CD4-positive, alpha-beta memory T cell (primary cell): ENCODE measurements at regions not wholly inside any gene's neighbourhood (a gene's known extent, or its start where the extent isn't known, plus 50 kb on each side); places are given as distances from the start of the nearest gene placed in this dataset.

Source experiments
- CTCF ChIA-PET: fragments of 350-600 bp; sonication (Branson Sonifier 250); formaldehyde crosslinking; loops from one replicate; lab custom pipeline; 2021; ENCODE audit warnings: inconsistent platforms; ENCODE audit not compliant: partially characterized antibody; lab: Charles Lee
- POLR2A ChIA-PET: fragments of 350-600 bp; sonication (Branson Sonifier 250); formaldehyde crosslinking; loops from one replicate; lab custom pipeline; 2021; ENCODE audit not compliant: partially characterized antibody; lab: Charles Lee
- DNase-seq, 5 donors: peaks; one replicate each; pipeline versions ENCODE4 v3.0.0 to v3.0.0-alpha.2; 2020 to 2022; ENCODE audit warnings: mixed read lengths in 1 of 5
- H3K27ac ChIP-seq: one replicate; pipeline ENCODE4 v1.7.0; 2013; ENCODE audit warnings: low read depth, low read length
- H3K27me3 ChIP-seq: 2 replicates; pipeline ENCODE4 v1.7.0; 2013; ENCODE audit warnings: mild to moderate bottlenecking, low read length, moderate library complexity; ENCODE audit not compliant: insufficient read depth
- H3K36me3 ChIP-seq: 2 replicates; pipeline ENCODE4 v1.7.0; 2013; ENCODE audit warnings: mild to moderate bottlenecking, low read length, moderate library complexity; ENCODE audit not compliant: insufficient read depth
- H3K4me1 ChIP-seq: 2 replicates; pipeline ENCODE4 v1.7.0; 2013; ENCODE audit warnings: mild to moderate bottlenecking, low read length, moderate library complexity; ENCODE audit not compliant: insufficient read depth
- H3K4me3 ChIP-seq, 2 donors: one replicate each; pipeline ENCODE4 v1.7.0; 2013; ENCODE audit warnings: low read length in 2 of 2, mild to moderate bottlenecking in 1 of 2
- H3K9me3 ChIP-seq, 2 donors: one replicate each; pipeline ENCODE4 v1.7.0; 2013; ENCODE audit warnings: low read length in 2 of 2, control low read depth in 1 of 2; ENCODE audit not compliant: control insufficient read depth in 1 of 2
- H3K27ac Mint-ChIP-seq, 7 donors: one replicate each; pipeline ENCODE4 v1.8.0; 2020 to 2021; ENCODE audit warnings: mixed read lengths in 7 of 7, mild to moderate bottlenecking in 6 of 7, inconsistent platforms in 3 of 7, moderate library complexity in 3 of 7
- H3K27me3 Mint-ChIP-seq, 2 donors: one replicate each; pipeline ENCODE4 v1.8.0; 2020 to 2021; ENCODE audit warnings: mixed read lengths in 2 of 2
- H3K36me3 Mint-ChIP-seq, 2 donors: one replicate each; pipeline ENCODE4 v1.8.0; 2020 to 2021; ENCODE audit warnings: mixed read lengths in 2 of 2, inconsistent platforms in 1 of 2, mild to moderate bottlenecking in 1 of 2
- H3K4me1 Mint-ChIP-seq, 4 donors: one replicate each; pipeline ENCODE4 v1.8.0; 2020 to 2021; ENCODE audit warnings: mixed read lengths in 4 of 4, mild to moderate bottlenecking in 1 of 4
- H3K4me3 Mint-ChIP-seq, 8 donors: one replicate each; pipeline ENCODE4 v1.8.0; 2020 to 2021; ENCODE audit warnings: mixed read lengths in 8 of 8, mild to moderate bottlenecking in 7 of 8, moderate library complexity in 6 of 8, inconsistent platforms in 3 of 8
- H3K9me3 Mint-ChIP-seq, 8 donors: one replicate each; pipeline ENCODE4 v1.8.0; 2020 to 2021; ENCODE audit warnings: mixed read lengths in 8 of 8, mild to moderate bottlenecking in 5 of 8, inconsistent platforms in 3 of 8, moderate library complexity in 1 of 8
- intact Hi-C: fragments of 100-400 bp; cut with micrococcal nuclease; formaldehyde crosslinking; loops from one replicate; pipeline ENCODE4 v1.15.1; 2023

GRCh38 chr2:20123871-20124594 lies 72.6 kb upstream of the LAPTM4A start:
- Mint-ChIP-seq H3K27me3 (peaks cover 9 to 13% of the 10 kb centered on the region in 2 donors), H3K36me3 (no peaks in the 10 kb centered on the region), H3K9me3 (no peaks in the 10 kb centered on the region), H3K27ac (no peak overlapping the region), H3K4me3 (no peak overlapping the region), H3K4me1 (no peaks in the 10 kb centered on the region)
- CTCF ChIA-PET, result no interaction called here
- H3K27ac ChIP-seq, result no peak overlapping the region
- intact Hi-C loops, result no loop called here
- POLR2A ChIA-PET, result no interaction called here
- no peaks in the 10 kb centered on the region for H3K36me3 ChIP-seq
- no peak overlapping the region for H3K4me3 ChIP-seq
- no peaks in the 10 kb centered on the region for H3K4me1 ChIP-seq
- H3K9me3 ChIP-seq, result no peaks in the 10 kb centered on the region
- H3K27me3 ChIP-seq, result no peaks in the 10 kb centered on the region
- no peak for DNase-seq

DNA sequence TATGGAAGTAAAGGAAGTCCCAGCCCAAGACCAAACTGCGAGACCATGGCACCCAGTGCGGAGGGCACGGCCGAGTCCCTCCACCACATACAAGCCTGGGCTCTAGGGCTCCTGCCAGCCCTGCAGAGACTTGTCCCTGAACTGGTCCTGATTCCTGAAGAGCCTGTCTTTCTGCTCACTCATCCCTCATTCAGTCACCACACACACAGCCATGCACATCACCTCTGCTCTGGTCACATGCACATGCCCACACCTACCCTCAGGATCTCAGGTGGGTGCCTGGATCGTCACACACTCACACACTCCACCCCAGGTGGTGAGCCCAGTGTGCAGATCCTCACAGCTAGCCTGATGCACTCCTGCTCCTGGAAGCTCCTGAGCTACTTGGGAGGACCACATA lies 71.4 kb upstream of the LAPTM4A start:
- no peaks in the 10 kb centered on the region for H3K4me1 ChIP-seq
- no peak overlapping the region for H3K27ac ChIP-seq
- H3K9me3 ChIP-seq, result no peaks in the 10 kb centered on the region
- ChIA-PET CTCF (no interaction called here), POLR2A (no interaction called here)
- peaks cover 9 to 11% of the 10 kb centered on the region in 2 donors for H3K27me3 Mint-ChIP-seq
- H3K36me3 ChIP-seq, result no peaks in the 10 kb centered on the region
- H3K36me3 Mint-ChIP-seq, result no peaks in the 10 kb centered on the region
- H3K27ac Mint-ChIP-seq, result no peak overlapping the region
- H3K4me3 ChIP-seq, result no peak overlapping the region
- no peak overlapping the region for H3K4me3 Mint-ChIP-seq
- DNase-seq, result no peak
- H3K4me1 Mint-ChIP-seq, result no peaks in the 10 kb centered on the region
- intact Hi-C loops, result no loop called here
- H3K27me3 ChIP-seq, result no peaks in the 10 kb centered on the region
- H3K9me3 Mint-ChIP-seq, result no peaks in the 10 kb centered on the region

- intact Hi-C loops, result no loop called here
- Mint-ChIP-seq H3K9me3 (no peaks in the 10 kb centered on the region), H3K36me3 (no peaks in the 10 kb centered on the region), H3K27ac (no peak overlapping the region), H3K27me3 (peaks cover 8 to 11% of the 10 kb centered on the region in 2 donors), H3K4me1 (peaks cover 0 to 2% (median 0%) of the 10 kb centered on the region in 4 donors), H3K4me3 (peak overlapping the region in 1 of 8 donors; percentile 8)
- H3K27me3 ChIP-seq, result no peaks in the 10 kb centered on the region
- no peak overlapping the region for H3K4me3 ChIP-seq
- H3K36me3 ChIP-seq, result no peaks in the 10 kb centered on the region
- H3K9me3 ChIP-seq, result no peaks in the 10 kb centered on the region
- no peak for DNase-seq
- no peak overlapping the region for H3K27ac ChIP-seq
- ChIA-PET CTCF (no interaction called here), POLR2A (no interaction called here)
- H3K4me1 ChIP-seq, result no peaks in the 10 kb centered on the region
These were observed 69.4 kb upstream of the LAPTM4A start for GRCh38 chr2:20120569-20121416.

GRCh38 chr2:20118051-20118450 lies 66.6 kb upstream of the LAPTM4A start:
- Histone ChIP-seq H3K4me3 (no peak overlapping the region), H3K4me1 (no peaks in the 10 kb centered on the region), H3K36me3 (no peaks in the 10 kb centered on the region), H3K27me3 (no peaks in the 10 kb centered on the region), H3K9me3 (no peaks in the 10 kb centered on the region), H3K27ac (no peak overlapping the region)
- intact Hi-C loops, result no loop called here
- Mint-ChIP-seq H3K27ac (no peak overlapping the region), H3K9me3 (no peaks in the 10 kb centered on the region), H3K36me3 (no peaks in the 10 kb centered on the region), H3K27me3 (peaks cover 8 to 9% of the 10 kb centered on the region in 2 donors), H3K4me3 (no peak overlapping the region), H3K4me1 (peaks cover 0 to 2% (median 0%) of the 10 kb centered on the region in 4 donors)
- DNase-seq, result no peak
- POLR2A ChIA-PET, result no interaction called here
- CTCF ChIA-PET, result interaction anchor here (0.6 kb wide), 1 partner anchor 11 kb away, joined by 3 read pairs; no protein-coding TSS in a partner anchor

DNA sequence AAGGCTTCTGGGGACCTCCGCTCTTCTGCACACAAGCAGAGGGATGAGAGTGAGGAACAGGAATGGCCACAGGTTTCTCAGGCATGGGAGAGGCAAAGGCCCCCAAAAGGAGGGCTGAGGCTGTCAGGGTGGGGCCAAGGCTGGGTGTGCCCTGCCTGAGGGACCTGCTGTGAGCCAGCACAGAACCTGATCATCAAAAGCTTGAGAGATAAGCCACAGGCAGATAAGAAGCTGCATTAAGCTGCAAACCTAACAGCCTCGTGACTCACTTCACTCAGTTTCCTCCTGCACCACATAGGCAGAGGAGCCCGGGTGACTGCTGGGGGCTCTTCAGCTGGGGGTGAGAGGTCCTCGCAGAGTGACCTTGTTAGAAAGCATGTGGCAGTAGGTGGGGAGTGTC lies 64.5 kb upstream of the LAPTM4A start:
- H3K4me3 ChIP-seq, result no peak overlapping the region
- ChIA-PET POLR2A (no interaction called here), CTCF (no interaction called here)
- no peaks in the 10 kb centered on the region for H3K4me1 ChIP-seq
- Mint-ChIP-seq H3K36me3 (no peaks in the 10 kb centered on the region), H3K4me3 (no peak overlapping the region), H3K27ac (no peak overlapping the region), H3K4me1 (peaks cover 0 to 2% (median 0%) of the 10 kb centered on the region in 4 donors), H3K27me3 (peaks cover 2 to 4% of the 10 kb centered on the region in 2 donors), H3K9me3 (no peaks in the 10 kb centered on the region)
- H3K27ac ChIP-seq, result no peak overlapping the region
- H3K36me3 ChIP-seq, result no peaks in the 10 kb centered on the region
- no peak for DNase-seq
- intact Hi-C loops, result no loop called here
- H3K27me3 ChIP-seq, result no peaks in the 10 kb centered on the region
- H3K9me3 ChIP-seq, result no peaks in the 10 kb centered on the region

- DNase-seq, result no peak
- H3K9me3 ChIP-seq, result no peaks in the 10 kb centered on the region
- H3K4me3 ChIP-seq, result no peak overlapping the region
- POLR2A ChIA-PET, result no interaction called here
- H3K27me3 Mint-ChIP-seq, result peaks cover 0 to 8% of the 10 kb centered on the region in 2 donors
- H3K36me3 Mint-ChIP-seq, result no peaks in the 10 kb centered on the region
- peaks cover 0 to 2% (median 0%) of the 10 kb centered on the region in 8 donors for H3K9me3 Mint-ChIP-seq
- H3K4me3 Mint-ChIP-seq, result no peak overlapping the region
- H3K27me3 ChIP-seq, result no peaks in the 10 kb centered on the region
- CTCF ChIA-PET, result no interaction called here
- no peaks in the 10 kb centered on the region for H3K4me1 ChIP-seq
- H3K27ac ChIP-seq, result no peak overlapping the region
- intact Hi-C loops, result no loop called here
- no peaks in the 10 kb centered on the region for H3K36me3 ChIP-seq
- no peak overlapping the region for H3K27ac Mint-ChIP-seq
- H3K4me1 Mint-ChIP-seq, result peaks cover 0 to 2% (median 0%) of the 10 kb centered on the region in 4 donors
These were observed 63.9 kb upstream of the LAPTM4A start for GRCh38 chr2:20115374-20115773.
